ENCODE measurements at regions not wholly inside any gene's neighbourhood (a gene's known extent, or its start where the extent isn't known, plus 50 kb on each side); places are given as distances from the start of the nearest gene placed in this dataset.

DNA sequence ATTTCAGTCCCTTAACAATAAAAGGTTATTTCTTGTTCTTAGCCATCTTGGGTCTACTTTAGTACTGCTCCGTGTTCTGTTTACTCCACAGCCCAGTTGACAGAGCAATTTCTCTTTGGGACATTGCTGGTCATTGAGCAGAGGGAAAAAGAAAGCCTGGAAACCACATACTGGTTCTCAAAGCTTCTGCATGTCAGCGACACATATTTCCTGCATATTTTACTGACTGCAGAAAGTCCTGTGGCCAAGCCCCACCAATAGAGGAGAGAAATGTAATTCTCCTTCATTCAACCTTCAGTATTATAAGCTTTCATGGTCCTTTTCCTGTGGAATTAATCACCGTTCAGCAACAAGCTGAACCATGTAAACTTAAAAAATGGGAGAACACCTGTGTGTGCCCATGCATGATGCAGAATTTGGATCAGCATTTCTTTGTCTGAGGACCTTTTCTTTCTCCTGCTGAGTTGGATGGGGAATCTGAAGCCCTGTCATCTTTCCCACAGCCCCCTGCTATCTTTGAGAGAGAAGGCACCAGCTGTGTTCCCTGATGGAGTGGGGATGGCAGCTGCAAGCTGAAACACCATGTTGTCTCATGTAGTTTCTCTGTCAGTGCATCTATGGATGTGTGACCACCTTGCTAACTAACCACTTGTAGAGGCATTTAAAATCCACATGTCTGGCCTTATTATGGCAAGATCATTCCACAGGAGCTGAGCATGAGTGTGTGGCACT is 431.6 kb downstream of the MEIS1 start:
- Mint-ChIP-seq H3K9me3 (no peaks in the 10 kb centered on the region), H3K36me3 (ENCODE audit: low read depth) (no peaks in the 10 kb centered on the region), H3K4me3 (no peak overlapping the region), H3K27me3 (no peaks in the 10 kb centered on the region), H3K27ac (no peak overlapping the region), H3K4me1 (ENCODE audit: low read depth) (no peaks in the 10 kb centered on the region)
- ATAC-seq (no peak), DNase-seq (no peak)
- CTCF ChIA-PET: no interaction called here
- POLR2A ChIA-PET: no interaction called here
- intact Hi-C loops (cut with micrococcal nuclease): no loop called here
- TF ChIP-seq, protein P1, sequence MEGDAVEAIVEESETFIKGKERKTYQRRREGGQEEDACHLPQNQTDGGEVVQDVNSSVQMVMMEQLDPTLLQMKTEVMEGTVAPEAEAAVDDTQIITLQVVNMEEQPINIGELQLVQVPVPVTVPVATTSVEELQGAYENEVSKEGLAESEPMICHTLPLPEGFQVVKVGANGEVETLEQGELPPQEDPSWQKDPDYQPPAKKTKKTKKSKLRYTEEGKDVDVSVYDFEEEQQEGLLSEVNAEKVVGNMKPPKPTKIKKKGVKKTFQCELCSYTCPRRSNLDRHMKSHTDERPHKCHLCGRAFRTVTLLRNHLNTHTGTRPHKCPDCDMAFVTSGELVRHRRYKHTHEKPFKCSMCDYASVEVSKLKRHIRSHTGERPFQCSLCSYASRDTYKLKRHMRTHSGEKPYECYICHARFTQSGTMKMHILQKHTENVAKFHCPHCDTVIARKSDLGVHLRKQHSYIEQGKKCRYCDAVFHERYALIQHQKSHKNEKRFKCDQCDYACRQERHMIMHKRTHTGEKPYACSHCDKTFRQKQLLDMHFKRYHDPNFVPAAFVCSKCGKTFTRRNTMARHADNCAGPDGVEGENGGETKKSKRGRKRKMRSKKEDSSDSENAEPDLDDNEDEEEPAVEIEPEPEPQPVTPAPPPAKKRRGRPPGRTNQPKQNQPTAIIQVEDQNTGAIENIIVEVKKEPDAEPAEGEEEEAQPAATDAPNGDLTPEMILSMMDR (IDR thresholded peaks at IDR 0.05): no peak

DNA sequence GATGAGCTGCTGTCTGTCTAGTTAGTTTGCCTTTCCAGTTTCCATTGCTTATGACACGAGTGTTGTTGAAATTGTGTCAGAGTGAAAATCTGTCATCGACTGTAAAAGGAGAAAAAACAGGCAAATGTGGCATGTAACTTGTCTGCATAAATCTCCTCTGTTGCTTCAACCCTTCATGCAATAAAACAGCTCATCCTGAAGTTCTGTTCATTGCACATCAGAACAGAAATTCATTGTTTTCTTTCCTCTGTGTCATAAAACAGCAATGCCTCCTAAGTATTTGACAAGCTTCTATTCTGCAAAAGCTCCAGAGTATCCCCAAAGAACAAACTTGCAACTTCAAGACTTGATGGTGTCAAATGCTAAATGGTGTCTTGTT is 432.1 kb downstream of the MEIS1 start:
- H3K4me3 Mint-ChIP-seq: no peak overlapping the region
- H3K4me1 Mint-ChIP-seq (ENCODE audit: low read depth): no peaks in the 10 kb centered on the region
- POLR2A ChIA-PET: no interaction called here
- intact Hi-C loops (cut with micrococcal nuclease): no loop called here
- no peaks in the 10 kb centered on the region for H3K36me3 Mint-ChIP-seq (ENCODE audit: low read depth)
- ATAC-seq (no peak), DNase-seq (no peak)
- no peaks in the 10 kb centered on the region for H3K9me3 Mint-ChIP-seq
- H3K27me3 Mint-ChIP-seq: no peaks in the 10 kb centered on the region
- CTCF ChIA-PET: no interaction called here
- no peak overlapping the region for H3K27ac Mint-ChIP-seq
- TF ChIP-seq, protein P1 (IDR thresholded peaks at IDR 0.05): no peak

DNA sequence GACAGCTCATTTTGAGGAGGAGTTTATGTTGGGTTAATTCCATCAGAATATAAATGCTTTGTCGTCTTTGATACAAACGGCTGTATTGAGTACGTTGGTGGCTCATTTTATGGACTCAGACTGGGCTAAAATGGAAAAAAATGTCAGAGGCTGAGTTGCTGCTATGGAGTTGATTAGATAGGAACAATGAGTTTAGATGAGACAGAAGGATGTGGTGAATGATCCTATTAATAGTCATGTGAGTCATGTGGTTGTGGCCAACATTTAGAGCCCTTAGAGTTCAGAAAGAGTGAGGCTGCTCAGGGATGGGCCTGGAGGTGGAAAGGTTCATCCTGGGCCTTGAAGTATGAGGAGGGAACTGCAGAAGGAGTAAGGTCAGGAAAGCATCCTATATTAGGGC is 434.2 kb downstream of the MEIS1 start:
- ChIA-PET POLR2A (no interaction called here), CTCF (no interaction called here)
- no peaks in the 10 kb centered on the region for H3K27me3 Mint-ChIP-seq
- no peak overlapping the region for H3K4me3 Mint-ChIP-seq
- H3K36me3 Mint-ChIP-seq (ENCODE audit: low read depth): no peaks in the 10 kb centered on the region
- no peak overlapping the region for H3K27ac Mint-ChIP-seq
- DNase-seq (no peak), ATAC-seq (no peak)
- intact Hi-C loops (cut with micrococcal nuclease): no loop called here
- no peaks in the 10 kb centered on the region for H3K9me3 Mint-ChIP-seq
- TF ChIP-seq, protein P1 (IDR thresholded peaks at IDR 0.05): no peak
- H3K4me1 Mint-ChIP-seq (ENCODE audit: low read depth): no peaks in the 10 kb centered on the region

GRCh38 chr2:66872081-66872985 is 437.4 kb downstream of the MEIS1 start:
- no peak for DNase-seq
- ChIA-PET CTCF (no interaction called here), POLR2A (no interaction called here)
- no peak for ATAC-seq
- Mint-ChIP-seq H3K27ac (no peak overlapping the region), H3K4me3 (no peak overlapping the region), H3K4me1 (ENCODE audit: low read depth) (no peaks in the 10 kb centered on the region), H3K36me3 (ENCODE audit: low read depth) (no peaks in the 10 kb centered on the region), H3K9me3 (no peaks in the 10 kb centered on the region), H3K27me3 (no peaks in the 10 kb centered on the region)
- TF ChIP-seq, protein P1 (IDR thresholded peaks at IDR 0.05): no peak
- intact Hi-C loops (cut with micrococcal nuclease): no loop called here

Measured in activated CD8-positive, alpha-beta T cell treated with anti-CD3 and anti-CD28 coated beads for 36 hours (primary cell).